Progenitor cell of endocrine pancreas (in vitro differentiated cells): ENCODE measurements at regions not wholly inside any gene's neighbourhood (a gene's known extent, or its start where the extent isn't known, plus 50 kb on each side); places are given as distances from the start of the nearest gene placed in this dataset.
A peak's percentile ranks its signal among the peaks of the same experiment; 100 is the strongest.

Experiments
- DNase-seq: peaks from one replicate; pipeline ENCODE4 v3.0.0; 2021; ENCODE audit warnings: low spot score; ENCODE audit not compliant: unreplicated experiment
- H3K27ac Mint-ChIP-seq: 2 replicates; pipeline ENCODE4 v1.8.0; 2021; ENCODE audit warnings: mild to moderate bottlenecking, moderate library complexity, mixed read lengths
- H3K27me3 Mint-ChIP-seq: 2 replicates; pipeline ENCODE4 v1.8.0; 2021; ENCODE audit warnings: mixed read lengths
- H3K36me3 Mint-ChIP-seq: 2 replicates; pipeline ENCODE4 v1.8.0; 2022; ENCODE audit warnings: mixed read lengths; ENCODE audit not compliant: insufficient read depth
- H3K4me1 Mint-ChIP-seq: 2 replicates; pipeline ENCODE4 v1.8.0; 2021; ENCODE audit warnings: low read depth, mixed read lengths
- H3K4me3 Mint-ChIP-seq: 2 replicates; pipeline ENCODE4 v1.8.0; 2021; ENCODE audit warnings: low read depth, mild to moderate bottlenecking, moderate library complexity, mixed read lengths
- H3K9me3 Mint-ChIP-seq: 2 replicates; pipeline ENCODE4 v1.8.0; 2021; ENCODE audit warnings: low read depth, mixed read lengths
- CTCF ChIP-seq: fragments of 200-600 bp; sonication (generic); IDR thresholded peaks from one replicate; pipeline ENCODE4 v1.5.0; 2021; ENCODE audit warnings: antibody characterized with exemption, mild to moderate bottlenecking; ENCODE audit not compliant: unreplicated experiment

GRCh38 chr1:91073299-91073698, 51.5 kb upstream of the ZNF644 start:
- Mint-ChIP-seq H3K4me3 (no peak overlapping the region), H3K27me3 (peaks cover 5% of the 10 kb centered on the region), H3K4me1 (peaks cover 6% of the 10 kb centered on the region), H3K9me3 (no peaks in the 10 kb centered on the region), H3K36me3 (no peaks in the 10 kb centered on the region), H3K27ac (peak overlapping the region; percentile 25)
- TF ChIP-seq CTCF, result no peak
- DNase-seq, result no peak

GRCh38 chr1:91071838-91072237, 50.0 kb upstream of the ZNF644 start:
- H3K27me3 Mint-ChIP-seq, result peaks cover 5% of the 10 kb centered on the region
- H3K36me3 Mint-ChIP-seq, result no peaks in the 10 kb centered on the region
- TF ChIP-seq CTCF, result no peak
- no peak overlapping the region for H3K27ac Mint-ChIP-seq
- no peak overlapping the region for H3K4me3 Mint-ChIP-seq
- no peaks in the 10 kb centered on the region for H3K9me3 Mint-ChIP-seq
- no peak for DNase-seq
- H3K4me1 Mint-ChIP-seq, result peaks cover 6% of the 10 kb centered on the region
